ENCODE measurements at regions not wholly inside any gene's neighbourhood (a gene's known extent, or its start where the extent isn't known, plus 50 kb on each side); places are given as distances from the start of the nearest gene placed in this dataset.

DNA sequence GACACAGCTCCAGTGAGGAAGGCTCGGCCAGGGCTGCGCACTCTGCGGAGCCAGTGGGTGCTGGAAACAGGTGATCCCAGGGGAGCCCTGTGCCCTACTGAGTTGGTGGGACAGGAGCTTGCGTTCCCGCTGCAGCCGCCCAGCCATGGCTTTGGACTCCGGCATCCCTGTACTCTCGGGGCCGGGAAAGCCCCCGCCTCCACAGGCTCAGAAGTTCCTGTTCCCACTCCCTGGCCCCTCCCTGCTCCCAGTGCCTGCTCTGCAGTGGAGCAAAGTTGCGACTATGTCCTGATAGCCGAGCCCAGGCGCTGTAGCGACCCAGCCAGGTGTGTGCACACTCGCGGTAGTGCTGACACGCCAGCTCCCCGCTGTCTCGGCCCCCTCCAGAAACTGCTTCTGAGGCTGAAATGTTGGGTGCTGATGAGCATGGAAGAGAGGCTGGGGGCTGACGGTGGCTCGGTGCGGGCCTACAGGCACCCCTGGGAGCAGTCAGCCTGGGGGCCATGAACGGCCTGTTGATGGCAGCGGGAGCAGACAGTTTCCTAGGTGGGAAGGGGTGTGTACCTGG, 344.6 kb upstream of the MGAT4C start:
- no peak for TF ChIP-seq CTCF (IDR thresholded peaks at IDR 0.05; ENCODE audit: unreplicated experiment)

GRCh38 chr12:86597431-86597830, 341.2 kb upstream of the MGAT4C start:
- H3K27me3 Mint-ChIP-seq (ENCODE audit: insufficient read depth, unreplicated experiment) = no peaks in the 10 kb centered on the region
- intact Hi-C loops (cut with micrococcal nuclease) = no loop called here
- H3K9me3 Mint-ChIP-seq (ENCODE audit: unreplicated experiment) = peaks cover 8% of the 10 kb centered on the region
- no peak overlapping the region for H3K4me3 Mint-ChIP-seq (ENCODE audit: unreplicated experiment)
- H3K27ac Mint-ChIP-seq (ENCODE audit: low read depth, unreplicated experiment) = no peak overlapping the region
- no peak for TF ChIP-seq CTCF (IDR thresholded peaks at IDR 0.05; ENCODE audit: unreplicated experiment)
- POLR2A ChIA-PET = no interaction called here
- DNase-seq (ENCODE audit: unreplicated experiment) = no peak
- CTCF ChIA-PET = interaction anchor here (0.7 kb wide), 1 partner anchor 71 kb away, joined by 4 read pairs; no protein-coding TSS in a partner anchor
- no peaks in the 10 kb centered on the region for H3K4me1 Mint-ChIP-seq (ENCODE audit: insufficient read depth, unreplicated experiment)
- no peaks in the 10 kb centered on the region for H3K36me3 Mint-ChIP-seq (ENCODE audit: insufficient read depth, unreplicated experiment)
- no TSS peak for BruUV-seq (replicated peaks)

More for the DNA sequence above, 344.6 kb upstream of the MGAT4C start:
- BruUV-seq (replicated peaks) = no TSS peak
- CTCF ChIA-PET = no interaction called here
- H3K4me1 Mint-ChIP-seq (ENCODE audit: insufficient read depth, unreplicated experiment) = peaks cover 7% of the 10 kb centered on the region
- no peaks in the 10 kb centered on the region for H3K9me3 Mint-ChIP-seq (ENCODE audit: unreplicated experiment)
- H3K27ac Mint-ChIP-seq (ENCODE audit: low read depth, unreplicated experiment) = no peak overlapping the region
- H3K36me3 Mint-ChIP-seq (ENCODE audit: insufficient read depth, unreplicated experiment) = no peaks in the 10 kb centered on the region
- no peak for DNase-seq (ENCODE audit: unreplicated experiment)
- POLR2A ChIA-PET = no interaction called here
- no peaks in the 10 kb centered on the region for H3K27me3 Mint-ChIP-seq (ENCODE audit: insufficient read depth, unreplicated experiment)
- H3K4me3 Mint-ChIP-seq (ENCODE audit: unreplicated experiment) = no peak overlapping the region
- intact Hi-C loops (cut with micrococcal nuclease) = no loop called here

- no peak for DNase-seq (ENCODE audit: unreplicated experiment)
- H3K4me1 Mint-ChIP-seq (ENCODE audit: insufficient read depth, unreplicated experiment) = no peaks in the 10 kb centered on the region
- CTCF ChIA-PET = no interaction called here
Measured at GRCh38 chr12:86590296-86590695, 334.1 kb upstream of the MGAT4C start.

DNA sequence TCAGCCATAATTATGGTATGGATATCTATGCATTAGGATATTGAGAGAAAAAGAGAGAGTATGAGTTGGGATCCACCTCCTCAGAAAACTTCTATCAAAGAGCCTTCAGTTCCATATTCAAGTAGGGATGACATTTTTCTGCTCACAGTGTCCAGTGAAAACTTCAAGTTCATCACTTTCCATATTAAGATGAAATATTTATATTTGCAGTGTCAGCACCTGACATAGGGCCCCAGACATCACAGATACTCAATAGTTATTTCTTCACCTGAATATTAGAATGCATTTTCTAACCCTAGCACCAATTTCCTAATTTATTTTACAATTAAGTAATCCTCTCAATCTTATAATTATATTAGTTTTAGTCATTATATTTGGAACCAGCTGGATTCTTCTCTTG, 318.0 kb upstream of the MGAT4C start:
- TF ChIP-seq CTCF (IDR thresholded peaks at IDR 0.05; ENCODE audit: unreplicated experiment) = no peak
- H3K27me3 Mint-ChIP-seq (ENCODE audit: insufficient read depth, unreplicated experiment) = no peaks in the 10 kb centered on the region
- POLR2A ChIA-PET = no interaction called here
- no peak for DNase-seq (ENCODE audit: unreplicated experiment)
- no peaks in the 10 kb centered on the region for H3K36me3 Mint-ChIP-seq (ENCODE audit: insufficient read depth, unreplicated experiment)
- H3K4me3 Mint-ChIP-seq (ENCODE audit: unreplicated experiment) = no peak overlapping the region
- intact Hi-C loops (cut with micrococcal nuclease) = no loop called here
- H3K4me1 Mint-ChIP-seq (ENCODE audit: insufficient read depth, unreplicated experiment) = no peaks in the 10 kb centered on the region
- CTCF ChIA-PET = no interaction called here
- H3K9me3 Mint-ChIP-seq (ENCODE audit: unreplicated experiment) = no peaks in the 10 kb centered on the region
- no TSS peak for BruUV-seq (replicated peaks)
- H3K27ac Mint-ChIP-seq (ENCODE audit: low read depth, unreplicated experiment) = no peak overlapping the region

More at GRCh38 chr12:86590296-86590695, 334.1 kb upstream of the MGAT4C start:
- no peaks in the 10 kb centered on the region for H3K36me3 Mint-ChIP-seq (ENCODE audit: insufficient read depth, unreplicated experiment)
- TF ChIP-seq CTCF (IDR thresholded peaks at IDR 0.05; ENCODE audit: unreplicated experiment) = no peak
- POLR2A ChIA-PET = no interaction called here
- no peaks in the 10 kb centered on the region for H3K27me3 Mint-ChIP-seq (ENCODE audit: insufficient read depth, unreplicated experiment)
- intact Hi-C loops (cut with micrococcal nuclease) = no loop called here
- no peak overlapping the region for H3K27ac Mint-ChIP-seq (ENCODE audit: low read depth, unreplicated experiment)
- no peak overlapping the region for H3K4me3 Mint-ChIP-seq (ENCODE audit: unreplicated experiment)
- H3K9me3 Mint-ChIP-seq (ENCODE audit: unreplicated experiment) = peaks cover 8% of the 10 kb centered on the region
- no TSS peak for BruUV-seq (replicated peaks)
